SK-N-SH (cell line): ENCODE measurements at regions not wholly inside any gene's neighbourhood (a gene's known extent, or its start where the extent isn't known, plus 50 kb on each side); places are given as distances from the start of the nearest gene placed in this dataset.

Source experiments
- CTCF ChIA-PET: fragments of 300-600, 350-600 bp; formaldehyde crosslinking; extraction: SDS; loops from one replicate; lab custom pipeline; 2021; lab: Yijun Ruan, JAX
- POLR2A ChIA-PET: fragments of 350-600 bp; sonication (Branson Sonifier 250); formaldehyde crosslinking; extraction: SDS; loops from one replicate; lab custom pipeline; 2020; ENCODE audit warnings: antibody characterized with exemption, inconsistent platforms; lab: Yijun Ruan, JAX
- DNase-seq: peaks from one replicate; pipeline ENCODE4 v3.0.0; 2012
- H2AFZ ChIP-seq: fragments of 200-600 bp; sonication (generic); 2 replicates; pipeline ENCODE4 v1.8.1; 2016; ENCODE audit warnings: antibody characterized with exemption, mild to moderate bottlenecking, low read depth
- H3F3A ChIP-seq: fragments of 200-600 bp; sonication (generic); replicated peaks from 2 replicates; pipeline ENCODE3; 2016; ENCODE audit warnings: antibody characterized with exemption, mild to moderate bottlenecking; ENCODE audit not compliant: insufficient read depth
- H3K27ac ChIP-seq, 2 experiments: fragments of 200-500 bp in 1 of 2; fragments of 200-600 bp in 1 of 2; sonication (Bioruptor generic) in 1 of 2; sonication (generic), shearing (Covaris generic) in 1 of 2; 2 replicates each; pipeline versions ENCODE4 v1.5.1 to v1.6.1; 2014 to 2016; ENCODE audit warnings: low read depth in 2 of 2, inconsistent platforms in 1 of 2, low read length in 1 of 2, mild to moderate bottlenecking in 1 of 2, mixed read lengths in 1 of 2
- H3K27me3 ChIP-seq: fragments of 200-600 bp; sonication (generic), shearing (Covaris generic); 2 replicates; pipeline ENCODE4 v1.6.1; 2016; ENCODE audit warnings: mixed run types; ENCODE audit not compliant: insufficient read depth
- H3K36me3 ChIP-seq, 2 experiments: fragments of 200-500 bp in 1 of 2; fragments of 200-600 bp in 1 of 2; sonication (Bioruptor generic) in 1 of 2; sonication (generic) in 1 of 2; replicated peaks in 1 of 2; 2 replicates each; pipeline versions ENCODE3 to v1.5.1; 2014 to 2016; ENCODE audit warnings: low read length in 1 of 2, mild to moderate bottlenecking in 1 of 2; ENCODE audit not compliant: insufficient read depth in 2 of 2, control insufficient read depth in 1 of 2
- H3K4me1 ChIP-seq, 2 experiments: fragments of 200-500 bp in 1 of 2; fragments of 200-600 bp in 1 of 2; sonication (Bioruptor generic) in 1 of 2; sonication (generic), shearing (Covaris generic) in 1 of 2; 2 replicates each; pipeline versions ENCODE4 v1.5.1 to v1.6.1; 2014 to 2016; ENCODE audit warnings: low read depth in 1 of 2, low read length in 1 of 2, mixed run types in 1 of 2; ENCODE audit not compliant: insufficient read depth in 2 of 2, control insufficient read depth in 1 of 2
- H3K4me2 ChIP-seq: fragments of 200-600 bp; sonication (generic), shearing (Covaris generic); 2 replicates; pipeline ENCODE4 v1.6.1; 2017; ENCODE audit warnings: mixed run types
- H3K4me3 ChIP-seq, 2 experiments: fragments of 200-500 bp in 1 of 2; fragments of 200-600 bp in 1 of 2; sonication (Bioruptor generic) in 1 of 2; sonication (generic), shearing (Covaris generic) in 1 of 2; 2 replicates each; pipeline versions ENCODE4 v1.5.1 to v1.8.1; 2014 to 2016; ENCODE audit warnings: low read depth in 2 of 2, inconsistent platforms in 1 of 2, low read length in 1 of 2, mild to moderate bottlenecking in 1 of 2, mixed read lengths in 1 of 2, moderate library complexity in 1 of 2
- H3K79me2 ChIP-seq: fragments of 200-600 bp; sonication (generic); 2 replicates; pipeline ENCODE4 v1.8.1; 2017; ENCODE audit warnings: mild to moderate bottlenecking; ENCODE audit not compliant: insufficient read depth
- H3K9ac ChIP-seq: fragments of 200-600 bp; sonication (generic); 2 replicates; pipeline ENCODE4 v1.6.1; 2017; ENCODE audit warnings: mixed run types
- H3K9me2 ChIP-seq: fragments of 200-600 bp; sonication (generic); 2 replicates; pipeline ENCODE4 v1.6.1; 2017; ENCODE audit warnings: mixed run types
- H3K9me3 ChIP-seq: fragments of 200-600 bp; sonication (generic); 2 replicates; pipeline ENCODE4 v1.6.1; 2017; ENCODE audit warnings: mixed run types, mild to moderate bottlenecking, moderate library complexity
- H4K20me1 ChIP-seq: fragments of 200-600 bp; sonication (generic); 2 replicates; pipeline ENCODE4 v1.6.1; 2017; ENCODE audit warnings: mild to moderate bottlenecking, mixed run types; ENCODE audit not compliant: insufficient read depth
- CHD2 ChIP-seq: fragments of 150-350 bp; IDR thresholded peaks from 2 replicates; pipeline ENCODE4 v1.6.1; 2018; ENCODE audit warnings: low read length; ENCODE audit not compliant: partially characterized antibody
- ELF1 ChIP-seq: IDR thresholded peaks from 2 replicates; pipeline ENCODE4 v1.4.0; 2012
- EP300 ChIP-seq, 2 experiments: IDR thresholded peaks; 2 replicates each; pipeline versions ENCODE4 v1.4.0 to v1.6.1; 2012; ENCODE audit warnings: borderline replicate concordance in 1 of 2, low read depth in 1 of 2, low read length in 1 of 2
- EZH2phosphoT487 ChIP-seq: fragments of 200-600 bp; sonication (generic); IDR thresholded peaks from 2 replicates; pipeline ENCODE4 v1.6.1; 2017; ENCODE audit warnings: low read depth, mixed run types, mild to moderate bottlenecking, antibody characterized with exemption, moderate library complexity, borderline replicate concordance
- GABPA ChIP-seq: IDR thresholded peaks from 2 replicates; pipeline ENCODE4 v1.4.0; 2012; ENCODE audit warnings: low read depth, mild to moderate bottlenecking
- IRF3 ChIP-seq: fragments of 150-350 bp; IDR thresholded peaks from 2 replicates; pipeline ENCODE4 v1.6.1; 2016; ENCODE audit warnings: mild to moderate bottlenecking, low read depth, low read length
- MAX ChIP-seq: IDR thresholded peaks from 2 replicates; pipeline ENCODE4 v1.4.0; 2012; ENCODE audit warnings: low read depth
- MEF2A ChIP-seq: IDR thresholded peaks from 2 replicates; pipeline ENCODE4 v1.4.0; 2012; ENCODE audit warnings: low read depth, borderline replicate concordance
- PBX3 ChIP-seq: IDR thresholded peaks from 2 replicates; pipeline ENCODE4; 2012
- POLR2AphosphoS5 ChIP-seq: IDR thresholded peaks from 2 replicates; pipeline ENCODE4 v1.6.1; 2012; ENCODE audit warnings: low read depth, low read length
- RCOR1 ChIP-seq: fragments of 150-350 bp; IDR thresholded peaks from 2 replicates; pipeline ENCODE4 v1.6.1; 2017; ENCODE audit warnings: antibody characterized with exemption, low read length
- RXRA ChIP-seq: IDR thresholded peaks from 2 replicates; pipeline ENCODE4 v1.4.0; 2012; ENCODE audit warnings: low read depth, mild to moderate bottlenecking, borderline replicate concordance
- TAF1 ChIP-seq: IDR thresholded peaks from 2 replicates; pipeline ENCODE4 v1.6.1; 2012; ENCODE audit warnings: low read depth, mild to moderate bottlenecking, low read length, moderate library complexity, borderline replicate concordance
- TCF12 ChIP-seq: IDR thresholded peaks from 2 replicates; pipeline ENCODE4 v1.4.0; 2012
- YY1 ChIP-seq: IDR thresholded peaks from 2 replicates; pipeline ENCODE4 v1.4.0; 2012; ENCODE audit warnings: low read depth, mild to moderate bottlenecking
- ZBTB33 ChIP-seq: IDR thresholded peaks from 2 replicates; pipeline ENCODE4 v1.4.0; 2012; ENCODE audit warnings: low read depth, borderline replicate concordance
- WGBS: methylation state at CpG from one replicate; pipeline ENCODE4 v1.1.6; 2017; ENCODE audit warnings: low lambda C conversion rate; 5-methylcytosine and 5-hydroxymethylcytosine counted together

GRCh38 chr1:216788671-216789070 lies 65.4 kb upstream of the ESRRG start:
- Histone ChIP-seq H3K9me3 (no peaks in the 10 kb centered on the region), H3K36me3 (no peaks in the 10 kb centered on the region), H3K27ac (no peak overlapping the region), H3K9me2 (no peaks in the 10 kb centered on the region), H3K4me2 (no peak overlapping the region), H3K9ac (no peak overlapping the region), H3K79me2 (no peaks in the 10 kb centered on the region)
- no peak for TF ChIP-seq CHD2
- TF ChIP-seq MEF2A, result no peak
- TF ChIP-seq YY1, result no peak
- no peak for TF ChIP-seq POLR2AphosphoS5
- TF ChIP-seq RCOR1, result no peak
- no peak for TF ChIP-seq TAF1
- no peak for TF ChIP-seq IRF3
- TF ChIP-seq ELF1, result no peak
- no peak for TF ChIP-seq ZBTB33
- TF ChIP-seq GABPA, result no peak
- TF ChIP-seq MAX, result no peak
- no peak for TF ChIP-seq EZH2phosphoT487
- no peak for TF ChIP-seq RXRA
- no peak for TF ChIP-seq TCF12
- no peak for TF ChIP-seq PBX3
- TF ChIP-seq EP300 (IDR thresholded peaks at IDR 0.05; ENCODE audit: borderline replicate concordance in 1 of 2, low read depth in 1 of 2, low read length in 1 of 2), result no peak
- TF ChIP-seq, all 33 proteins: peak for 0
- no peaks in the 10 kb centered on the region for H3K27me3 ChIP-seq
- no peak overlapping the region for H2AFZ ChIP-seq
- no peaks in the 10 kb centered on the region for H3F3A ChIP-seq
- DNase-seq, result no peak
- ChIA-PET POLR2A (no interaction called here), CTCF (no interaction called here)
- 97% methylated on average over 1 of the region's 1 CpG for WGBS
- H3K4me1 ChIP-seq, result peaks cover 0 to 2% of the 10 kb centered on the region in 2 experiments; a peak in 2 of 4 replicates
- H3K4me3 ChIP-seq, result no peak overlapping the region
- H4K20me1 ChIP-seq, result no peaks in the 10 kb centered on the region
